Breast epithelium (tissue), 3 donors: ENCODE measurements at regions not wholly inside any gene's neighbourhood (a gene's known extent, or its start where the extent isn't known, plus 50 kb on each side); places are given as distances from the start of the nearest gene placed in this dataset.

Source experiments
- POLR2A ChIP-seq: fragments of 450-650 bp; IDR thresholded peaks from one replicate; pipeline ENCODE4 v1.6.1; 2016; ENCODE audit warnings: antibody characterized with exemption, mild to moderate bottlenecking, moderate library complexity
- POLR2AphosphoS5 ChIP-seq, 3 donors: sonication (generic); formaldehyde crosslinking; IDR thresholded peaks; one replicate each; pipeline ENCODE4 v1.6.1; 2017; ENCODE audit warnings: antibody characterized with exemption in 3 of 3
- TF ChIP-seq, protein P1 (sequence below), 3 donors: fragments of 450-650 bp; IDR thresholded peaks; one replicate each; pipeline ENCODE4 v1.5.1; 2016 to 2017; ENCODE audit warnings: antibody characterized with exemption in 3 of 3, mild to moderate bottlenecking in 3 of 3, moderate library complexity in 3 of 3

DNA sequence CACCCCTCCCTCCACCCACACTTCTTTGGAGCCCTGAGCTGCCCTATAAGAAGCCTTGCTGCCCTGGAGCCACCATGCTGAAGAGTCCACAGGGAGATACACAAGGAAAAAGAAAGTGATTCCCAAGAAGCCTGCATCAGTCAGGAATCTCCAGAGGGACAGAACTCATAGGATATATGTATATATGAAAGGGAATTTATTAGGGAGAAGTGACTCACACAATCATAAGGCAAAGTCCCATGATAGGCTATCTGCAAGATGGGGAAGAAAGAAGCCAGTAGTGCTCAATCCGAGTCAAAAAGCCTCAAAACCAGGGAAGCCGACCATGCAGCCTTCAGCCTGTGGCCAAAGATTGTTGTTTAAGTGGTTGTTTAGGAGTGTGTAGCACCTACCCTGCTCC, 87.9 kb downstream of the TMEM114 start:
- TF ChIP-seq, protein P1, sequence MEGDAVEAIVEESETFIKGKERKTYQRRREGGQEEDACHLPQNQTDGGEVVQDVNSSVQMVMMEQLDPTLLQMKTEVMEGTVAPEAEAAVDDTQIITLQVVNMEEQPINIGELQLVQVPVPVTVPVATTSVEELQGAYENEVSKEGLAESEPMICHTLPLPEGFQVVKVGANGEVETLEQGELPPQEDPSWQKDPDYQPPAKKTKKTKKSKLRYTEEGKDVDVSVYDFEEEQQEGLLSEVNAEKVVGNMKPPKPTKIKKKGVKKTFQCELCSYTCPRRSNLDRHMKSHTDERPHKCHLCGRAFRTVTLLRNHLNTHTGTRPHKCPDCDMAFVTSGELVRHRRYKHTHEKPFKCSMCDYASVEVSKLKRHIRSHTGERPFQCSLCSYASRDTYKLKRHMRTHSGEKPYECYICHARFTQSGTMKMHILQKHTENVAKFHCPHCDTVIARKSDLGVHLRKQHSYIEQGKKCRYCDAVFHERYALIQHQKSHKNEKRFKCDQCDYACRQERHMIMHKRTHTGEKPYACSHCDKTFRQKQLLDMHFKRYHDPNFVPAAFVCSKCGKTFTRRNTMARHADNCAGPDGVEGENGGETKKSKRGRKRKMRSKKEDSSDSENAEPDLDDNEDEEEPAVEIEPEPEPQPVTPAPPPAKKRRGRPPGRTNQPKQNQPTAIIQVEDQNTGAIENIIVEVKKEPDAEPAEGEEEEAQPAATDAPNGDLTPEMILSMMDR (IDR thresholded peaks at IDR 0.05): no peak
- TF ChIP-seq POLR2A: no peak
- no peak for TF ChIP-seq POLR2AphosphoS5 (IDR thresholded peaks at IDR 0.05)
